ENCODE measurements at regions not wholly inside any gene's neighbourhood (a gene's known extent, or its start where the extent isn't known, plus 50 kb on each side); places are given as distances from the start of the nearest gene placed in this dataset.

DNA sequence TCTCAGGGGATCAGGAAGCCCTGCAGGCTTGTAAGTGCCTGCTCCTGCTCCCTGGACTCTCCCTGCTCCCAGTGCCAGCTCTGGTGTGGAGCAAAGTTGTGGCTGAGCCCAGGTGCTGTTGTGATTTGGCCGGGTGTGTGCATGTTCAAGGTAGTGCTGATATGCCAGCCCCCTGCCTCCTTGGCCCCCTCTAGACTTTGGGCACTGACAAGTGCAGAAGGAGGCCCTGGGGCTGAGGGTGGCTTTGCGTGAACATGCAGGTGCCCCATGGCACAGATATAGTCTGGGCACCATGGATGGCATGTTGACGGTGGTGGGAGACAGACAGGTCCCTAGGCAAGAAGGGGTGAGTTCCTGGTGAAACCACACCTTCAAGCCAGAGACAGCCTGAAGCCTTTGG lies 441.6 kb upstream of the CDH8 start:
- Mint-ChIP-seq H3K27ac (ENCODE audit: unreplicated experiment) (no peak overlapping the region), H3K4me1 (ENCODE audit: unreplicated experiment) (no peaks in the 10 kb centered on the region)

DNA sequence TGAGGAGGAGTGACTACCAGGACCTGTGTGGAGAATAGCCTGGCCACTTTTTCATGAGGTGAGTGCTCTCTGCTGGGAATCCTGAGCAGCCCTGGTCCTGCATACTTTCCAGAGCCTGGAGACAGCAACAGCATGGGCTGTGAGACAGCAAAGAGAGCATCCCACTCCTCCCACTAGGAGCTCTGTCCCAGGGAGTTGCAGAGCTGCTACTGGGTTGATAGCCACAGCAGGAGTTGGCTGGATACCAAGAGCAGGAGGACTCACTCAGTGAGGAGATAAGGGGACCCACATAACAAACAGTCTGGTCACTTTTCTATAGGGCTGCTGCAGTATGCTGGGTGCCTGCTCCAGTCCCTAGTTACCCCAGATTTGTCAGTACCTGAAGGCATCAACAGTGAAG lies 439.3 kb upstream of the CDH8 start:
- DNase-seq (ENCODE audit: extremely low spot score, unreplicated experiment), result no peak
- no peaks in the 10 kb centered on the region for H3K27me3 Mint-ChIP-seq (ENCODE audit: unreplicated experiment)
- H3K4me3 Mint-ChIP-seq (ENCODE audit: unreplicated experiment), result no peak overlapping the region
- H3K36me3 Mint-ChIP-seq (ENCODE audit: unreplicated experiment), result no peaks in the 10 kb centered on the region
- H3K4me1 Mint-ChIP-seq (ENCODE audit: unreplicated experiment), result no peaks in the 10 kb centered on the region
- peaks cover 19% of the 10 kb centered on the region for H3K9me3 Mint-ChIP-seq (ENCODE audit: unreplicated experiment)
- TF ChIP-seq, protein P1, sequence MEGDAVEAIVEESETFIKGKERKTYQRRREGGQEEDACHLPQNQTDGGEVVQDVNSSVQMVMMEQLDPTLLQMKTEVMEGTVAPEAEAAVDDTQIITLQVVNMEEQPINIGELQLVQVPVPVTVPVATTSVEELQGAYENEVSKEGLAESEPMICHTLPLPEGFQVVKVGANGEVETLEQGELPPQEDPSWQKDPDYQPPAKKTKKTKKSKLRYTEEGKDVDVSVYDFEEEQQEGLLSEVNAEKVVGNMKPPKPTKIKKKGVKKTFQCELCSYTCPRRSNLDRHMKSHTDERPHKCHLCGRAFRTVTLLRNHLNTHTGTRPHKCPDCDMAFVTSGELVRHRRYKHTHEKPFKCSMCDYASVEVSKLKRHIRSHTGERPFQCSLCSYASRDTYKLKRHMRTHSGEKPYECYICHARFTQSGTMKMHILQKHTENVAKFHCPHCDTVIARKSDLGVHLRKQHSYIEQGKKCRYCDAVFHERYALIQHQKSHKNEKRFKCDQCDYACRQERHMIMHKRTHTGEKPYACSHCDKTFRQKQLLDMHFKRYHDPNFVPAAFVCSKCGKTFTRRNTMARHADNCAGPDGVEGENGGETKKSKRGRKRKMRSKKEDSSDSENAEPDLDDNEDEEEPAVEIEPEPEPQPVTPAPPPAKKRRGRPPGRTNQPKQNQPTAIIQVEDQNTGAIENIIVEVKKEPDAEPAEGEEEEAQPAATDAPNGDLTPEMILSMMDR (IDR thresholded peaks at IDR 0.05), result no peak
- no peak overlapping the region for H3K27ac Mint-ChIP-seq (ENCODE audit: unreplicated experiment)

More for the DNA sequence above, 441.6 kb upstream of the CDH8 start:
- H3K36me3 Mint-ChIP-seq (ENCODE audit: unreplicated experiment), result no peaks in the 10 kb centered on the region
- no peak for DNase-seq (ENCODE audit: extremely low spot score, unreplicated experiment)
- TF ChIP-seq, protein P1 (IDR thresholded peaks at IDR 0.05), result no peak
- H3K4me3 Mint-ChIP-seq (ENCODE audit: unreplicated experiment), result no peak overlapping the region
- H3K27me3 Mint-ChIP-seq (ENCODE audit: unreplicated experiment), result no peaks in the 10 kb centered on the region
- H3K9me3 Mint-ChIP-seq (ENCODE audit: unreplicated experiment), result peaks cover 8% of the 10 kb centered on the region

DNA sequence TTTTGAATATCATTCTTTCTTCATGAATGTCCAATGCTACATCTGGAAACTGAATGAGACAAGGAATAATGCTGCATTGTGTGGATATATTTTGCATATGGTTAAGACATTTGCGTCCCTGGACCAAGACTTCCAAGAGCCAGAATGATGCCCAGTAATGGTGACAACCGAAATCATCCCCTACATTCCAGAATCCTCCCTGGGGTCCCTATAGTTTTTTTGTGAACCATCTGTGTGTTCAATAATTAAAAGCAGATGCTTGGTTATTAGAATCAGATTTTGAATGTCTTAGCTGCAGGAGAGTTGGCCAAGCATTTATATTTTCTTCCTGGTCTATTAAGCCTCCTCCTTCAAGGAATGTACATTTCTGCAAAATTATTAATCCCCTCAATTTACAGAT lies 426.7 kb upstream of the CDH8 start:
- Mint-ChIP-seq H3K36me3 (ENCODE audit: unreplicated experiment) (no peaks in the 10 kb centered on the region), H3K9me3 (ENCODE audit: unreplicated experiment) (peaks cover 27% of the 10 kb centered on the region), H3K4me3 (ENCODE audit: unreplicated experiment) (no peak overlapping the region), H3K27me3 (ENCODE audit: unreplicated experiment) (no peaks in the 10 kb centered on the region), H3K4me1 (ENCODE audit: unreplicated experiment) (no peaks in the 10 kb centered on the region), H3K27ac (ENCODE audit: unreplicated experiment) (no peak overlapping the region)
- TF ChIP-seq, protein P1 (IDR thresholded peaks at IDR 0.05), result no peak
- no peak for DNase-seq (ENCODE audit: extremely low spot score, unreplicated experiment)

DNA sequence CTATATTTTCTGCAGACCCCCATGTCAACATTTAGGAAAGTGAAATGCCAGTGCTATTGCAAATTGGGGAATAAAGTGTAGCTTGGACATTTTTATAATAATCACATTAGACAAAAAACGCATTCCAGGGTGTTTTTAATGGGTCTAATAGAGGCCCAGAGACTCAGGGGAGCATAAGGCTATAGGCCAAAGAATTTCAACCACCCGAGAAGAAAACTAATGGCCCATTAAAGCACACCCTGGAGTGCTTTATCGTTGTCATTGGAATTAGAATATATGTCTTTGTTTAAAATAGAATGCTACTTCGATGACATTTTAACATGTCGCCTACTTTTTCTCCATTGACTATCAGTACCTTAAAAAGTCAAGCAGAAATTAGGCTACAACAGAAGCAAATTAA lies 414.1 kb upstream of the CDH8 start:
- H3K27me3 Mint-ChIP-seq (ENCODE audit: unreplicated experiment), result no peaks in the 10 kb centered on the region
- peaks cover 38% of the 10 kb centered on the region for H3K9me3 Mint-ChIP-seq (ENCODE audit: unreplicated experiment)
- no peaks in the 10 kb centered on the region for H3K36me3 Mint-ChIP-seq (ENCODE audit: unreplicated experiment)
- TF ChIP-seq, protein P1 (IDR thresholded peaks at IDR 0.05), result no peak
- no peak overlapping the region for H3K27ac Mint-ChIP-seq (ENCODE audit: unreplicated experiment)
- no peak for DNase-seq (ENCODE audit: extremely low spot score, unreplicated experiment)
- no peak overlapping the region for H3K4me3 Mint-ChIP-seq (ENCODE audit: unreplicated experiment)
- H3K4me1 Mint-ChIP-seq (ENCODE audit: unreplicated experiment), result no peaks in the 10 kb centered on the region

DNA sequence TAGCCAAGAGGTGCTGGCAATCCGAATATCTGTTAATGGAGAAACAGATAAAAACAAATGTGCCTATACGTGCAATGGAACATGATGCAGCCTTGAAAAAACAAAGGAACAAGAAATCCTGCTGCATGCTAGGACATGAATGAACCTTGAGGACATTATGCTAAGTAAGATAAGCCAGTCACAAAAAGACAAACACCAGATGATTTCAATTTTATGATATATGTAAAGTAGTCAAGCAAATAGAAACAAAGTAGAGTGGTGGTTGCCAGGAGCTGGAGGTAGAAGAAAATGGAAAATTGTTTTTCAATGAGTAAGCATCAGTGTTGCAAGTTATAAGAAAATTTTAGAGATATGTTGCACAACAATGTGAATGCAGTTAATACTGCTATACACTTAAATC lies 409.7 kb upstream of the CDH8 start:
- no peak for DNase-seq (ENCODE audit: extremely low spot score, unreplicated experiment)
- Mint-ChIP-seq H3K27ac (ENCODE audit: unreplicated experiment) (no peak overlapping the region), H3K27me3 (ENCODE audit: unreplicated experiment) (no peaks in the 10 kb centered on the region), H3K36me3 (ENCODE audit: unreplicated experiment) (no peaks in the 10 kb centered on the region), H3K4me1 (ENCODE audit: unreplicated experiment) (no peaks in the 10 kb centered on the region), H3K9me3 (ENCODE audit: unreplicated experiment) (peaks cover 36% of the 10 kb centered on the region), H3K4me3 (ENCODE audit: unreplicated experiment) (no peak overlapping the region)
- TF ChIP-seq, protein P1 (IDR thresholded peaks at IDR 0.05), result no peak
